Lower leg skin (tissue), 3 donors: ENCODE measurements at regions not wholly inside any gene's neighbourhood (a gene's known extent, or its start where the extent isn't known, plus 50 kb on each side); places are given as distances from the start of the nearest gene placed in this dataset.

Experiments
- CTCF ChIP-seq, 3 donors: fragments of 450-650 bp; IDR thresholded peaks; one replicate each; pipeline ENCODE4 v1.5.1; 2016; ENCODE audit warnings: antibody characterized with exemption in 3 of 3, mild to moderate bottlenecking in 3 of 3, moderate library complexity in 2 of 3
- POLR2A ChIP-seq, 2 donors: fragments of 450-650 bp; IDR thresholded peaks; one replicate each; pipeline ENCODE4 v1.6.1; 2016 to 2017; ENCODE audit warnings: antibody characterized with exemption in 2 of 2, mild to moderate bottlenecking in 1 of 2, moderate library complexity in 1 of 2

- TF ChIP-seq POLR2A (IDR thresholded peaks at IDR 0.05) (no peak), CTCF (IDR thresholded peaks at IDR 0.05) (no peak)
These were observed 231.5 kb upstream of the KLHL29 start for GRCh38 chr2:23153484-23153883.
